Astrocyte of the cerebellum (primary cell): ENCODE measurements at regions not wholly inside any gene's neighbourhood (a gene's known extent, or its start where the extent isn't known, plus 50 kb on each side); places are given as distances from the start of the nearest gene placed in this dataset.

Source experiments
- DNase-seq: peaks from one replicate; pipeline ENCODE4 v3.0.0-alpha.2; 2011; ENCODE audit warnings: low read depth
- H3K4me3 ChIP-seq: 2 replicates; pipeline ENCODE4 v1.5.1; 2011; ENCODE audit warnings: mild to moderate bottlenecking, low read depth, low read length, moderate library complexity
- in situ Hi-C: cut with HindIII; loops from 2 replicates; pipeline ENCODE4 v1.10.0; 2017; ENCODE audit warnings: low sequenced_read_pairs
- TF ChIP-seq, protein P1 (sequence below): IDR thresholded peaks from 2 replicates; pipeline ENCODE4 v1.5.1; 2012; ENCODE audit warnings: low read length, low read depth, moderate library complexity, mild to moderate bottlenecking; ENCODE audit errors: missing control alignments

DNA sequence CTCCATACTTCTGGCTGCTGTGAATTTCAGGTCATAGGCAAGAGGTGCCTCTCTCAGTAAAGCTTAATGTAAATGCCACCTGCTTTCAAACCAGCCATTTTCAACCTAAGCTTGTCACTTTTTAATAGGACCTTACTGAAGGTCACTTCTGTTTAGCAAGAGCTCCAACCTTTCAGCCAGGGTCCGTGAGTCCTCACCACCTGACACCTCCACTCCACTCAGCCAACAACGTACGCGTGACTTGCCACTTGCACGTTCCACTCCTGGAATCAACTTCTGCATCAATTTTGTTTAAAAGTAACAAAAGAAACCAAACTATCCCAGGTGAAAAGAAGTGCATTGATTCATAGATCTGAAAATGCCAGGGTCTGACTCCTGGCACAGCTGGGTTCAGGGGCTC is 114.4 kb downstream of the TRIM29 start:
- TF ChIP-seq, protein P1, sequence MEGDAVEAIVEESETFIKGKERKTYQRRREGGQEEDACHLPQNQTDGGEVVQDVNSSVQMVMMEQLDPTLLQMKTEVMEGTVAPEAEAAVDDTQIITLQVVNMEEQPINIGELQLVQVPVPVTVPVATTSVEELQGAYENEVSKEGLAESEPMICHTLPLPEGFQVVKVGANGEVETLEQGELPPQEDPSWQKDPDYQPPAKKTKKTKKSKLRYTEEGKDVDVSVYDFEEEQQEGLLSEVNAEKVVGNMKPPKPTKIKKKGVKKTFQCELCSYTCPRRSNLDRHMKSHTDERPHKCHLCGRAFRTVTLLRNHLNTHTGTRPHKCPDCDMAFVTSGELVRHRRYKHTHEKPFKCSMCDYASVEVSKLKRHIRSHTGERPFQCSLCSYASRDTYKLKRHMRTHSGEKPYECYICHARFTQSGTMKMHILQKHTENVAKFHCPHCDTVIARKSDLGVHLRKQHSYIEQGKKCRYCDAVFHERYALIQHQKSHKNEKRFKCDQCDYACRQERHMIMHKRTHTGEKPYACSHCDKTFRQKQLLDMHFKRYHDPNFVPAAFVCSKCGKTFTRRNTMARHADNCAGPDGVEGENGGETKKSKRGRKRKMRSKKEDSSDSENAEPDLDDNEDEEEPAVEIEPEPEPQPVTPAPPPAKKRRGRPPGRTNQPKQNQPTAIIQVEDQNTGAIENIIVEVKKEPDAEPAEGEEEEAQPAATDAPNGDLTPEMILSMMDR = no peak
- DNase-seq = no peak
- no peak overlapping the region for H3K4me3 ChIP-seq
- in situ Hi-C loops = no loop called here

DNA sequence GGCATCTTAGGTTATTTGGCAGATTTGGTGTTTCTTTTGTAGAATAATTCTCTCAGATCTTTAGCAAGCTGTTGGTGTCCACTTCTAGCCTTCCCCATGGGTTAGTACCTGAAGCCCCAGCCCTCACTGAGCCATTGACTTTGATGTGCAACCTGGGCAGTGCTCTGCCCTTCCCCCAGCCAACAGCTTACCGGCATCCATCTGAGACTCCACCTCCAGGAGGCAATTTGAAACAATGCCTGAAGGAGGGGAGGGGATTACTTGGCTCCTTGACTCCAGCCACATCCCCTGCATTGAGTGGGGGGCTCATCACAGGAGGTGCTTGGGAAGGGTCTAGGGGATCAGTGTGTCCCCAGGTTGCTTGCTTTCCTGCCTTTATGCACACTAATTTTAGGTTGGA is 114.8 kb downstream of the TRIM29 start:
- in situ Hi-C loops = no loop called here
- no peak for DNase-seq
- TF ChIP-seq, protein P1 = no peak
- H3K4me3 ChIP-seq = no peak overlapping the region

DNA sequence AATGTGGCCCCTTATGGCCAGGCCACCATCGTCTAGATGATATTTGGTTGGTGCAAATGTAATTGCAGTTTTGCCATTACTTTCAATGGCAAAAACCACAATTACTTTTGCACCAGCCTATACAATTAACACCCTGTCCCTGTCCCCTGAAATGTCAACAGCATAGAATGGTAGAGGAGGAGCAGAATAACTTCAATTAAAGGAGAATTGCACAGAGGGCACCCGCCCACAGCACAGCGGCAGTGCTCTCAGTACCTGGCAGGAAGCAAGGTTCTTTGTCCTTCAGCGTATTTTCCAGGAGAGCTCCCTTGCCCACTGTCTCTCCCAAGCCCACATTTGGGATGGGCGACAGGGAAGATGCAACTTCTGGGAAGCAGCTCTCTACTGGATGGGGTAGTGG is 115.3 kb downstream of the TRIM29 start:
- TF ChIP-seq, protein P1 = no peak
- no peak overlapping the region for H3K4me3 ChIP-seq
- no peak for DNase-seq
- in situ Hi-C loops = no loop called here

DNA sequence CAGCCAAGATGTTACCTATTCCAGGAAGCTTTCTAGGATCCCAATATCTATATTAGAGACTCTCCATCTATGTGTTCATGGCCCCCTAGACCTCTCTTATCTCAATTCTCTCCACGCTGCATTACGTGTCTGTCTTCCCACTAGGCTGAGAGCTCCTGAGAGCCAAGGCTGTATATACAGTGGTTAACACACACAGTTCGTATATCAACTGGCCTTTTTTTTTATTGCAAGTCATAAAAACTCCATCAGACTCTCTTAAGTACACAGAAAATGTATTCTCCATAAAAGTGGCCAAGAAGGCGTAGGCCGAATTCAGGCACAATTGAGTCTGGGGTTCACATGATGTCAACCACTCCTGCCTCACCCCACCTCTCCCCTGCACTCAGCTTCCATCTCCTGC is 115.9 kb downstream of the TRIM29 start:
- H3K4me3 ChIP-seq = no peak overlapping the region

DNA sequence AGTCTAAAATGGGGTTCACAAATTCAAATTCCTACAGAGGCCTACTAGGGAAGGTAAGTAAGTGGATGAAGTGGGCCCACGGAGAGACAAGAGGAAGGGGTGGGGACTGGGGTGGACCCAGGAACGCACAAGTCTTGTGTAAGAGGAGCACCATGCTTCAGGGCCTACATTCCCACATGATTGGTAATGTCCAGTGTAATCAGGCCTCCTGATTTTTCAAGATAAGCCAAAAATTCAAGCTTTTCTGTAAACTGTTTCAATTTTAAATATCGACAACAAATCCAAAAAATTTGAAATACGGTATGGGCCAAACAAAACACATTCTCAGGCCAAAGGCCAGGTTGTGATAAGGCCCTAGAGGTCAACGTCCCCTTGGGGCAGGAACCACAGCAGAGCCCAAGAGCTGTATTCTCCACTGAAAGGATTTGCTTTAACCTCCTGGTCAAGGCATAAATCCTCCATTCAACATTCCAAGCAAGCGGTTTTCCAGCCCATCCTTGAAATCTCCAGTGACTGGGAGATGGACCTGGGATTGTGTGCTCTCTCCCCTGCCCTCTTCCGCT is 116.4 kb downstream of the TRIM29 start:
- in situ Hi-C loops = no loop called here
- no peak overlapping the region for H3K4me3 ChIP-seq
- TF ChIP-seq, protein P1 = no peak
- no peak for DNase-seq

More for the DNA sequence above, 115.9 kb downstream of the TRIM29 start:
- no peak for DNase-seq
- TF ChIP-seq, protein P1 = no peak
- in situ Hi-C loops = no loop called here

DNA sequence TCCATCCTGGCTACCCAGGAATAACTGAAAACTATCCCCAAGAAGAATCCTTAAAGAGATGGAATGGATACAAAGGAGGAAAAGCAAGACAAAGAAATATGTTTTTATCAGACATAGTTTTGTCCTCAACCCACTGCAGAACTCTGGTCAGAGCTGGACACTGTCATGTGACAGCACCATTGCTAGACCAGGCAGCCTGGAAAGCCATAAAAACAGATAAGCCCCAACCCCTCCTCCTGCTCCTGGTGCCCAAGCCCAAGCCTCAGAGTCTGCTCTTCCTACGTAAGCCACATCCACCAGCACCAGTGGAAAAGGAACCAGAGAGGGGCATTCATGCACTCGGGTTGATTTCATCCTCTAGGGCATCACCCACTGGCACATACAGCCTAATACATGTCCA is 116.9 kb downstream of the TRIM29 start:
- no peak overlapping the region for H3K4me3 ChIP-seq
- in situ Hi-C loops = no loop called here
- no peak for DNase-seq
- TF ChIP-seq, protein P1 = no peak
